HG03060 (cell line): ENCODE measurements at regions not wholly inside any gene's neighbourhood (a gene's known extent, or its start where the extent isn't known, plus 50 kb on each side); places are given as distances from the start of the nearest gene placed in this dataset.
"Not testable (repeated sequence)": the region's sequence is repeated elsewhere in the genome, so short reads cannot be mapped to it uniquely, and the experiment has no call there.

ENCODE experiments used
- ATAC-seq: cut with Tn5 transposase; IDR thresholded peaks from one replicate; pipeline ENCODE4 v1.9.1; 2021; ENCODE audit warnings: low read depth, moderate number of reproducible peaks; ENCODE audit not compliant: unreplicated experiment

- ATAC-seq: no peak
Observed at GRCh38 chr10:9043466-9043865, 989.0 kb downstream of the GATA3 start.

- ATAC-seq: no peak
Observed at GRCh38 chr10:9045311-9045710, 990.8 kb downstream of the GATA3 start.

GRCh38 chr10:9051328-9051974 lies 997.0 kb downstream of the GATA3 start:
- ATAC-seq: no peak

GRCh38 chr10:9052767-9053166 lies 998.3 kb downstream of the GATA3 start:
- ATAC-seq: no peak

- no peak for ATAC-seq
Observed at GRCh38 chr10:9056521-9056920, 1002.0 kb downstream of the GATA3 start.

GRCh38 chr10:9057293-9057692 lies 1002.8 kb downstream of the GATA3 start:
- ATAC-seq: not testable (repeated sequence)

GRCh38 chr10:9060314-9060713 lies 1005.8 kb downstream of the GATA3 start:
- no peak for ATAC-seq

GRCh38 chr10:9061871-9062270 lies 1007.4 kb downstream of the GATA3 start:
- no peak for ATAC-seq

- ATAC-seq: no peak
Observed at GRCh38 chr10:9066152-9066551, 1011.7 kb downstream of the GATA3 start.

GRCh38 chr10:9068003-9068402 lies 1013.5 kb downstream of the GATA3 start:
- no peak for ATAC-seq

GRCh38 chr10:9069136-9069535 lies 1014.6 kb downstream of the GATA3 start:
- no peak for ATAC-seq

GRCh38 chr10:9075420-9075819 lies 1020.9 kb downstream of the GATA3 start:
- no peak for ATAC-seq

- no peak for ATAC-seq
Observed at GRCh38 chr10:9076066-9076465, 1021.6 kb downstream of the GATA3 start.

GRCh38 chr10:9081253-9081652 lies 1026.8 kb downstream of the GATA3 start:
- no peak for ATAC-seq

- no peak for ATAC-seq
Observed at GRCh38 chr10:9081961-9082360, 1027.5 kb downstream of the GATA3 start.

- no peak for ATAC-seq
Observed at GRCh38 chr10:9091530-9092093, 1037.1 kb downstream of the GATA3 start.

- no peak for ATAC-seq
Observed at GRCh38 chr10:9096288-9096687, 1041.8 kb downstream of the GATA3 start.

GRCh38 chr10:9097206-9097990 lies 1042.9 kb downstream of the GATA3 start:
- no peak for ATAC-seq

GRCh38 chr10:9097991-9098306 lies 1043.5 kb downstream of the GATA3 start:
- ATAC-seq: no peak

- no peak for ATAC-seq
Observed at GRCh38 chr10:9102026-9102425, 1047.5 kb downstream of the GATA3 start.

GRCh38 chr10:9103301-9103700 lies 1048.8 kb downstream of the GATA3 start:
- no peak for ATAC-seq

- ATAC-seq: no peak
Observed at GRCh38 chr10:9111976-9112375, 1057.5 kb downstream of the GATA3 start.
